SK-N-SH (cell line): ENCODE measurements at regions not wholly inside any gene's neighbourhood (a gene's known extent, or its start where the extent isn't known, plus 50 kb on each side); places are given as distances from the start of the nearest gene placed in this dataset.

Experiments used
- CTCF ChIA-PET: fragments of 300-600, 350-600 bp; formaldehyde crosslinking; extraction: SDS; loops from one replicate; lab custom pipeline; 2021; lab: Yijun Ruan, JAX
- POLR2A ChIA-PET: fragments of 350-600 bp; sonication (Branson Sonifier 250); formaldehyde crosslinking; extraction: SDS; loops from one replicate; lab custom pipeline; 2020; ENCODE audit warnings: antibody characterized with exemption, inconsistent platforms; lab: Yijun Ruan, JAX
- DNase-seq: peaks from one replicate; pipeline ENCODE4 v3.0.0; 2012
- H2AFZ ChIP-seq: fragments of 200-600 bp; sonication (generic); 2 replicates; pipeline ENCODE4 v1.8.1; 2016; ENCODE audit warnings: antibody characterized with exemption, mild to moderate bottlenecking, low read depth
- H3F3A ChIP-seq: fragments of 200-600 bp; sonication (generic); replicated peaks from 2 replicates; pipeline ENCODE3; 2016; ENCODE audit warnings: antibody characterized with exemption, mild to moderate bottlenecking; ENCODE audit not compliant: insufficient read depth
- H3K27ac ChIP-seq, 2 experiments: fragments of 200-500 bp in 1 of 2; fragments of 200-600 bp in 1 of 2; sonication (Bioruptor generic) in 1 of 2; sonication (generic), shearing (Covaris generic) in 1 of 2; 2 replicates each; pipeline versions ENCODE4 v1.5.1 to v1.6.1; 2014 to 2016; ENCODE audit warnings: low read depth in 2 of 2, inconsistent platforms in 1 of 2, low read length in 1 of 2, mild to moderate bottlenecking in 1 of 2, mixed read lengths in 1 of 2
- H3K27me3 ChIP-seq: fragments of 200-600 bp; sonication (generic), shearing (Covaris generic); 2 replicates; pipeline ENCODE4 v1.6.1; 2016; ENCODE audit warnings: mixed run types; ENCODE audit not compliant: insufficient read depth
- H3K36me3 ChIP-seq, 2 experiments: fragments of 200-500 bp in 1 of 2; fragments of 200-600 bp in 1 of 2; sonication (Bioruptor generic) in 1 of 2; sonication (generic) in 1 of 2; replicated peaks in 1 of 2; 2 replicates each; pipeline versions ENCODE3 to v1.5.1; 2014 to 2016; ENCODE audit warnings: low read length in 1 of 2, mild to moderate bottlenecking in 1 of 2; ENCODE audit not compliant: insufficient read depth in 2 of 2, control insufficient read depth in 1 of 2
- H3K4me1 ChIP-seq, 2 experiments: fragments of 200-500 bp in 1 of 2; fragments of 200-600 bp in 1 of 2; sonication (Bioruptor generic) in 1 of 2; sonication (generic), shearing (Covaris generic) in 1 of 2; 2 replicates each; pipeline versions ENCODE4 v1.5.1 to v1.6.1; 2014 to 2016; ENCODE audit warnings: low read depth in 1 of 2, low read length in 1 of 2, mixed run types in 1 of 2; ENCODE audit not compliant: insufficient read depth in 2 of 2, control insufficient read depth in 1 of 2
- H3K4me2 ChIP-seq: fragments of 200-600 bp; sonication (generic), shearing (Covaris generic); 2 replicates; pipeline ENCODE4 v1.6.1; 2017; ENCODE audit warnings: mixed run types
- H3K4me3 ChIP-seq, 2 experiments: fragments of 200-500 bp in 1 of 2; fragments of 200-600 bp in 1 of 2; sonication (Bioruptor generic) in 1 of 2; sonication (generic), shearing (Covaris generic) in 1 of 2; 2 replicates each; pipeline versions ENCODE4 v1.5.1 to v1.8.1; 2014 to 2016; ENCODE audit warnings: low read depth in 2 of 2, inconsistent platforms in 1 of 2, low read length in 1 of 2, mild to moderate bottlenecking in 1 of 2, mixed read lengths in 1 of 2, moderate library complexity in 1 of 2
- H3K79me2 ChIP-seq: fragments of 200-600 bp; sonication (generic); 2 replicates; pipeline ENCODE4 v1.8.1; 2017; ENCODE audit warnings: mild to moderate bottlenecking; ENCODE audit not compliant: insufficient read depth
- H3K9ac ChIP-seq: fragments of 200-600 bp; sonication (generic); 2 replicates; pipeline ENCODE4 v1.6.1; 2017; ENCODE audit warnings: mixed run types
- H3K9me2 ChIP-seq: fragments of 200-600 bp; sonication (generic); 2 replicates; pipeline ENCODE4 v1.6.1; 2017; ENCODE audit warnings: mixed run types
- H3K9me3 ChIP-seq: fragments of 200-600 bp; sonication (generic); 2 replicates; pipeline ENCODE4 v1.6.1; 2017; ENCODE audit warnings: mixed run types, mild to moderate bottlenecking, moderate library complexity
- H4K20me1 ChIP-seq: fragments of 200-600 bp; sonication (generic); 2 replicates; pipeline ENCODE4 v1.6.1; 2017; ENCODE audit warnings: mild to moderate bottlenecking, mixed run types; ENCODE audit not compliant: insufficient read depth
- CHD2 ChIP-seq: fragments of 150-350 bp; IDR thresholded peaks from 2 replicates; pipeline ENCODE4 v1.6.1; 2018; ENCODE audit warnings: low read length; ENCODE audit not compliant: partially characterized antibody
- EP300 ChIP-seq, 2 experiments: IDR thresholded peaks; 2 replicates each; pipeline versions ENCODE4 v1.4.0 to v1.6.1; 2012; ENCODE audit warnings: borderline replicate concordance in 1 of 2, low read depth in 1 of 2, low read length in 1 of 2
- FOSL2 ChIP-seq: IDR thresholded peaks from 2 replicates; pipeline ENCODE4 v1.4.0; 2012; ENCODE audit warnings: low read depth, mild to moderate bottlenecking, moderate library complexity, borderline replicate concordance
- FOXJ3 ChIP-seq: sonication (generic); formaldehyde crosslinking; IDR thresholded peaks from 2 replicates; pipeline ENCODE4 v1.5.1; 2020; ENCODE audit warnings: mild to moderate bottlenecking, missing genetic modification reagents
- FOXM1 ChIP-seq: IDR thresholded peaks from 2 replicates; pipeline ENCODE4 v1.4.0; 2012; ENCODE audit warnings: low read depth, mild to moderate bottlenecking
- MXI1 ChIP-seq: IDR thresholded peaks from 2 replicates; pipeline ENCODE4 v1.6.1; 2012; ENCODE audit warnings: mild to moderate bottlenecking, low read depth, low read length, improper control_type of control experiment
- NFIC ChIP-seq: IDR thresholded peaks from 2 replicates; pipeline ENCODE4 v1.4.0; 2012; ENCODE audit warnings: borderline replicate concordance
- PBX3 ChIP-seq: IDR thresholded peaks from 2 replicates; pipeline ENCODE4; 2012
- POLR2AphosphoS5 ChIP-seq: IDR thresholded peaks from 2 replicates; pipeline ENCODE4 v1.6.1; 2012; ENCODE audit warnings: low read depth, low read length
- RFX5 ChIP-seq: IDR thresholded peaks from 2 replicates; pipeline ENCODE4 v1.6.1; 2012; ENCODE audit warnings: mild to moderate bottlenecking, improper control_type of control experiment, low read length
- RXRA ChIP-seq: IDR thresholded peaks from 2 replicates; pipeline ENCODE4 v1.4.0; 2012; ENCODE audit warnings: low read depth, mild to moderate bottlenecking, borderline replicate concordance
- SIN3A ChIP-seq: IDR thresholded peaks from 2 replicates; pipeline ENCODE4 v1.6.1; 2012; ENCODE audit warnings: low read depth, mild to moderate bottlenecking, low read length, moderate library complexity, borderline replicate concordance
- WGBS: methylation state at CpG from one replicate; pipeline ENCODE4 v1.1.6; 2017; ENCODE audit warnings: low lambda C conversion rate; 5-methylcytosine and 5-hydroxymethylcytosine counted together
- TF ChIP-seq, protein P1 (sequence below): fragments of 150-350 bp; IDR thresholded peaks from 2 replicates; pipeline ENCODE4 v1.6.1; 2016; ENCODE audit warnings: mild to moderate bottlenecking, low read depth, low read length
- TF ChIP-seq, protein P2 (sequence below): IDR thresholded peaks from 2 replicates; pipeline ENCODE4 v1.4.0; 2012; ENCODE audit warnings: low read depth

- TF ChIP-seq, protein P1, sequence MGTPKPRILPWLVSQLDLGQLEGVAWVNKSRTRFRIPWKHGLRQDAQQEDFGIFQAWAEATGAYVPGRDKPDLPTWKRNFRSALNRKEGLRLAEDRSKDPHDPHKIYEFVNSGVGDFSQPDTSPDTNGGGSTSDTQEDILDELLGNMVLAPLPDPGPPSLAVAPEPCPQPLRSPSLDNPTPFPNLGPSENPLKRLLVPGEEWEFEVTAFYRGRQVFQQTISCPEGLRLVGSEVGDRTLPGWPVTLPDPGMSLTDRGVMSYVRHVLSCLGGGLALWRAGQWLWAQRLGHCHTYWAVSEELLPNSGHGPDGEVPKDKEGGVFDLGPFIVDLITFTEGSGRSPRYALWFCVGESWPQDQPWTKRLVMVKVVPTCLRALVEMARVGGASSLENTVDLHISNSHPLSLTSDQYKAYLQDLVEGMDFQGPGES, result no peak
- TF ChIP-seq FOXM1, result no peak
- TF ChIP-seq CHD2, result no peak
Measured at GRCh38 chr21:38067086-38067739, 151.0 kb upstream of the KCNJ6 start (continued).

GRCh38 chr21:38072489-38072888 lies 156.2 kb upstream of the KCNJ6 start:
- no peak overlapping the region for H3K4me3 ChIP-seq
- no peak overlapping the region for H3K9ac ChIP-seq
- TF ChIP-seq, protein P2, sequence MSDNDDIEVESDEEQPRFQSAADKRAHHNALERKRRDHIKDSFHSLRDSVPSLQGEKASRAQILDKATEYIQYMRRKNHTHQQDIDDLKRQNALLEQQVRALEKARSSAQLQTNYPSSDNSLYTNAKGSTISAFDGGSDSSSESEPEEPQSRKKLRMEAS, result no peak
- TF ChIP-seq RFX5, result no peak
- TF ChIP-seq SIN3A, result no peak
- no peak for TF ChIP-seq FOXJ3 (CRISPR knock-in tag)
- no peak for TF ChIP-seq NFIC
- TF ChIP-seq EP300 (IDR thresholded peaks at IDR 0.05; ENCODE audit: borderline replicate concordance in 1 of 2, low read depth in 1 of 2, low read length in 1 of 2), result no peak
- no peak for TF ChIP-seq FOSL2
- TF ChIP-seq POLR2AphosphoS5, result no peak
- no peak for TF ChIP-seq PBX3
- no peak for TF ChIP-seq RXRA
- TF ChIP-seq MXI1, result no peak
- no peaks in the 10 kb centered on the region for H3F3A ChIP-seq
- H3K79me2 ChIP-seq, result no peaks in the 10 kb centered on the region
- H3K9me3 ChIP-seq, result no peaks in the 10 kb centered on the region
- no peaks in the 10 kb centered on the region for H4K20me1 ChIP-seq
- ChIA-PET CTCF (no interaction called here), POLR2A (no interaction called here)
- H3K9me2 ChIP-seq, result no peaks in the 10 kb centered on the region
- H2AFZ ChIP-seq, result no peak overlapping the region
- 14% methylated on average over 2 of the region's 3 CpGs for WGBS
- no peaks in the 10 kb centered on the region for H3K36me3 ChIP-seq
- no peaks in the 10 kb centered on the region; the same call in 1 of the 2 replicates for H3K27me3 ChIP-seq
- no peak overlapping the region for H3K27ac ChIP-seq
- DNase-seq, result no peak
- H3K4me2 ChIP-seq, result no peak overlapping the region
- H3K4me1 ChIP-seq, result no peaks in the 10 kb centered on the region
